NCI-H1105 (cell line): ENCODE measurements at regions not wholly inside any gene's neighbourhood (a gene's known extent, or its start where the extent isn't known, plus 50 kb on each side); places are given as distances from the start of the nearest gene placed in this dataset.

Experiments
- DNase-seq: peaks from one replicate; lab custom pipeline; 2025; lab: John Stamatoyannopoulos, UW

- DNase-seq: no peak
These were observed 52.9 kb upstream of the CITED4 start for GRCh38 chr1:40914927-40915569.

DNA sequence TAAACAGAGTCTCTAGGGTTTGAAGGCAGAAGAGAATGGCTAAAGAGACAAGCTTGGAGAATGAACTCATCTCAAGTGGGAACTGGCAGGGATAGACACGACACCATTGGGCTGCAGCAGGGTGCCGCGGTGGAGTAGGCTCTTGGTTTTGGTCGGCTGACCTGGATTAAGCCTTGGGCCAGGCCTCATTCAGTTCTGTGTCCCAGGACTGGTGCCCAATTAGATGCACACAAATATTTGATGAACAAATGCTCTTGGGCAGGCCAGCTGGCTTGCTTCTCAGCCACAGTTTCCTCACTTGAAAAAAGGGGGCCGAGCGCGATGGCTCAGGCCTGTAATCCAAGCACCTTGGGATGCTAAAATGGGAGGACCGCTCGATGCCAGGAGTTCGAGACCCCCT is 53.4 kb upstream of the CITED4 start:
- no peak for DNase-seq

DNA sequence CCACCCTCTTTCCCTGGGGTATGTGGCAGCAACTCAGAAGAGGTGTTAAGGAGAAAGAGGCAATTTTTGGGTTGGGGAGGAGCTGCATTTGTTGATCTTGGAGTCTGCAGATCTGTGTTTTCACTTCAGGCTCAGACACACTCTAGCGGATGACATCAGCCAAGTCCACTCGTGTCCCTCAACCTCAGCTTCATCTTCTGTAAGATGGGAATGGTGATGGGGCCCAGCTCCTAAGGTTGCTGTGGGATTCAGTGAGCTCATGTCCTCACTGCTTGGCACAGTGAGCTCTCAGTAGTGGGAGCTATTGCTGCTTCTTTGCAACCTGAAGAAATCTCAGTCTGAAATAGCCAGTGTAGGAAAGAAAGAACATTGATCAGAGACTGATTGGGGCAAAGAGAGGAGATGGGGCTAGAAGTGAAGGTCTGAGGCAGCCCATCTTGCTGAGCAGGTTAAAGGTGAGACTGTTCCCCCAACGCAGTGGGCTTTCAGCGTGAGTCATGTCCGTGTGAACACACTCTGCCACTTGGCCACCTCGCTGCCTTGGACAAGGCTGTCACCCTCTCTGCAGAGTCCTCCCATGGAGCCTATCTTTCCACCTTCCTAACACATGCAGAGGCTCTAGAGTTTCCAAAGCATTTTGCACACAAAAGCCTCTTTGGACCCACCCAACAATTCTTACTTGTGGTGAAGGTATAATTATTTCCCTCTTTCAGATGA is 56.0 kb upstream of the CITED4 start:
- no peak for DNase-seq

- peak; percentile 13 for DNase-seq
These were observed 57.4 kb upstream of the CITED4 start for GRCh38 chr1:40919475-40920011.

GRCh38 chr1:40921522-40921921 is 58.0 kb upstream of the CTPS1 start:
- no peak for DNase-seq

DNA sequence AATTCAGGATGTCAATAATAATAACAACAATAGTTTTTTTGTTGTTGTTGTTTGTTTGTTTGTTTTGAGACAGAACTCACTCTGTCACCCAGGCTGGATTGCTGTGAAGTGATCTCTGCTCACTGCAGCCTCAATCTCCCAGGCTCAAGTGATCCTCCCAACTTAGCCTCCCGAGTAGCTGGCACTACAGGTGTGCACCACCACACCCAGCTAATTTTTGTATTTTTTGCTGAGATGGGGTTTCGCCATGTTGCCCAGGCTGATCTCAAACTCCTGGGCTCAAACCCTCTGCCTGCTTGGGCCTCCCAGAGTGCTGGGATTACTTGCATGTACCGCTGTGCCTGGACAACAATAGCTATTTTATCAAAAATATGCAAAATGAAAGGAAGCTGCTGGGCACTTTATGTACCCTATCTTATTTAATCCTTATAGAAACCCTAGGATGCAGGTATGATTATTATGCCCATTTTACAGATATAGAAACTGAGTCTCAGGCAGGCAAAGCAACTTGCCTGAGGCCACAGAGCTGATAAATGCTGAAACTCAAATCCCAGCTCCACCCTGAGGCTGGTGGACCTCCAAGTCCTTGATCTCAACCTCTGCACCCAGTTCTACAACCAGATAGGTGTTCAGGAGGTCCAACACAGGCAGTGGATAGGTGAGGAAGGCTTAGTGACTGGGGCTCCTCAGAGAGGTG is 57.4 kb upstream of the CTPS1 start:
- no peak for DNase-seq

GRCh38 chr1:40922969-40923368 is 56.5 kb upstream of the CTPS1 start:
- no peak for DNase-seq

DNA sequence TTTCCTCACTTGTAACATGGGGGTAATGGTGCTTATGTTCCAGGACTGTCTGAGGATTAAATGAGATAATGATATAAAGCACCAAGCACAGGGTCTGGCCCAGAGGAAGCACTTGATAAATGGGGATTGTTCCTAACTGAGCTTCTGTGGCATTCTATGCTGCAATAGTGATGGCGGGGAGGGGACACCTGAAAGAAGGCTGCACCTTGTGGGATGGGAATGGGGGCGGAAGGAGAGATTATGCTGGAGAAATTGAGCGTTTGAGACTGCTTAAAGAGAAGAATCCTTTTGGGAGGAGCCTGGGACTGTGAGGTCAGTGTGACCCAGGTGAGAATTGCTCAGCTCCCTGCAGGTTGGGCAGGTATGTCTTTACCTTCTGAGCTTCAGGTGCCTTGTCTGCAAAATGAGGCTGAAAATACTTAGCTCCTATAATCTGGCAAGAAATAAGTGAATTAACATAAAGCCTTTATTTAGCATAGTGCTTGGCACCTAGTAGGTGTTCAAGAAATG is 55.9 kb upstream of the CTPS1 start:
- DNase-seq: no peak

GRCh38 chr1:40924767-40925166 is 54.7 kb upstream of the CTPS1 start:
- DNase-seq: no peak

DNA sequence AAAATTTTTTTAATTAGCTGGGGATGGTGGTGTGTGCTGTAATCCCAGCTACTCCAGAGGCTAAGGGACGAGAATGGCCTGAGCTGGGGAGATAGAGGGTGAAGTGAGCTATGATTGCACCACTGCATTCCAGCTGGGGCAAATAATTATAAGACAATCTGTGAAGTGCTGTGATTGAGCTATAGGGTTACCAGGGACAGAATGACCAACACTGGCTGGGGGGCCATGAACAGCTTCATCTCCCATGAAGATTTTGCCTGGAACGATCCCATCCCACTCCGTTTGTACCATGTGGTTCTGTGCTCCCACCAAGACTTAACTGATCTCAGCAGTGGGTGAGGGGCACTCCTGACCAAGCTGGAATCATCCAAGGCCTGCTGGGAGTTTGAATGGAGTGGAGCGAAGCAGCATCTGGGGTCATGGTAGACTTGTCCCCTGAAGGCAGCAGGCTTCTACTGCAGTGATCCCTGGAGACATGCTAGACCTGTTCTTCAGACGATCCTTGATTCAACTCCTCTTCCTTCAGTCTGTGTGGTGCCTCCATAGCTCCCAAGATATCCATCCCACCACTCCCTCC is 53.6 kb upstream of the CTPS1 start:
- DNase-seq: no peak

DNA sequence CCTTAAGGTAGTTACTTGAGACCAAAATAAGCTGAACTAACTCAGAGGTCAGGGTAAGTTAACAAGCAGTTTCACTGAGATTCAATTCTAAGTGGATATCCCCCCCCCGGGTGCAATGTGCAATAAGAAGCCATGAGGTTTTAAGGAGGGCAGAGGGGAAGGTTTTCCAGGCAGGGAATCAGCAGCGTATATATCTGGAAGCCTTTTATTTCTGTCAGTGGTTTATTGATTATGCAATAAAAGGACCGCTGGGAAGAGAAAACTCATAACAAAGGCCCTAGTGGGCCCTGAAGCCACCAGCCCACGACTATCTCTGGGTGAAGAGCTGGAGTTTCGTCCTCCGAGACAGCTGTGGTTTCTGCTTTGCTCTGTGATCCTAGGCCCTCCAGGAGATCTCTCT is 53.1 kb upstream of the CTPS1 start:
- no peak for DNase-seq

DNA sequence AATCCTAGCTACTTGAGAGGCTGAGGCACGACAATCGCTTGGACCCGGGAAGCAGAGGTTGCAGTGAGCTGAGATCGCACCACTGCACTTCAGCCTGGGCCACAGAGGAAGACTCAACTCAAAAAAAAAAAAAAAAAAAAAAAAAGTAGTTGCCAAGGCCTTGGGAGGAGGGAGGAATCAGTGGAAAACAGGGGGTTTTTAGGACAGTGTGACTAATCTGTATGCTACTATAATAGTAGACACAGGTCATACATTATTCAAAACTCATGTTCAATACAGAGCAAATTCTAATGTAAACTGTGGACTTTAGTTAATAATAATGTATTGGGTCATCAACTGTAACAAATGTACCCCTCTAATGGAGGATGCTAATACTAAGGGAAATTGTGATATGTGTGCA is 51.7 kb upstream of the CTPS1 start:
- DNase-seq: no peak

GRCh38 chr1:40928699-40929098 is 50.8 kb upstream of the CTPS1 start:
- DNase-seq: no peak

DNA sequence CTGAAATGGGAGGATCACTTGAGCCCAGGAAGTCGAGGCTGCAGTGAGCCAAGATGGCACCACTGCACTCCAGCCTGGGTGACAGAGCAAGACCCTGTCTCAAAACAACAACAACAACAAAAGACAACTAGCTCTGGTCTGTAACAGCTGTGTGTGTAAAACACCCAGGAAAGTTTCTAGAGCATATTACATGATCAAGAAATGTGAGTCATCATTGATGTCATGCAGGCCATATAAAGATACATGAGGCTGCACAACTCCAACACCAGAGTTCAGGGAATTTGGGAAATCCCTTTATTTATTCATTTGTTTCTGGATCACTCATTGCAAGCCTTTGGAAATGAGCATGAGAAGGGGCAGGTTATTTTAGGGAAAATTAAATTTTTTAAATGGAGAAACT is 50.3 kb upstream of the CTPS1 start:
- DNase-seq: no peak
